Mucosa of descending colon (tissue), 3 donors: ENCODE measurements at regions not wholly inside any gene's neighbourhood (a gene's known extent, or its start where the extent isn't known, plus 50 kb on each side); places are given as distances from the start of the nearest gene placed in this dataset.

Source experiments
- ATAC-seq: fragments of 200-7000 bp; cut with Tn5 transposase; one replicate; pipeline ENCODE4 v1.9.1; 2020; ENCODE audit warnings: mild to moderate bottlenecking, moderate library complexity
- DNase-seq, 3 donors: peaks; one replicate each; pipeline ENCODE4 v3.0.0-alpha.2; 2020
- H3K36me3 ChIP-seq: fragments of 200-600 bp; one replicate; pipeline ENCODE4 v1.8.0; 2021; ENCODE audit warnings: low read depth, mild to moderate bottlenecking
- H3K4me1 ChIP-seq: fragments of 200-600 bp; one replicate; pipeline ENCODE4 v1.8.0; 2021; ENCODE audit warnings: low read depth, mild to moderate bottlenecking
- H3K4me3 ChIP-seq: fragments of 200-600 bp; one replicate; pipeline ENCODE4 v1.8.0; 2021; ENCODE audit warnings: mild to moderate bottlenecking
- H3K9me3 ChIP-seq: fragments of 200-600 bp; one replicate; pipeline ENCODE4 v1.8.0; 2021; ENCODE audit warnings: mild to moderate bottlenecking
- CTCF ChIP-seq: fragments of 200-600 bp; IDR thresholded peaks from one replicate; pipeline ENCODE4 v1.8.0; 2022; ENCODE audit warnings: antibody characterized with exemption, mild to moderate bottlenecking
- intact Hi-C, 2 donors: fragments of 100-400 bp; cut with DNase I in 1 of 2; cut with micrococcal nuclease in 1 of 2; formaldehyde crosslinking; loops; one replicate each; pipeline versions ENCODE4 v1.11.0 to v1.11.1; 2022; cut with DNase I, micrococcal nuclease
- donor health status: DM: no; HTN: no; CAD: no; lungs with moderate emphysema.
- donor health status: DM: no; HTN: no; CAD: no.
- donor health status: DM: no; HTN: yes; CAD: no.

- H3K36me3 ChIP-seq = no peaks in the 10 kb centered on the region
- ATAC-seq (no peak), DNase-seq (no peak)
- no peak for TF ChIP-seq CTCF
- H3K9me3 ChIP-seq = no peaks in the 10 kb centered on the region
- no peak overlapping the region for H3K4me3 ChIP-seq
- no peaks in the 10 kb centered on the region for H3K4me1 ChIP-seq
- intact Hi-C loops = no loop called here
Observed at GRCh38 chr6:159450815-159451465, 242.1 kb downstream of the SOD2 start.

- no peak for ATAC-seq
- no peak for TF ChIP-seq CTCF
- no peak overlapping the region for H3K4me3 ChIP-seq
- no peak for DNase-seq
- H3K4me1 ChIP-seq = no peaks in the 10 kb centered on the region
- H3K36me3 ChIP-seq = no peaks in the 10 kb centered on the region
- no peaks in the 10 kb centered on the region for H3K9me3 ChIP-seq
- intact Hi-C loops = no loop called here
Observed at GRCh38 chr6:159446340-159446739, 246.7 kb downstream of the SOD2 start.

GRCh38 chr6:159445351-159445750, 247.7 kb downstream of the SOD2 start:
- no peak for ATAC-seq
- no peaks in the 10 kb centered on the region for H3K4me1 ChIP-seq
- intact Hi-C loops = no loop called here

GRCh38 chr6:159444056-159444760, 248.8 kb downstream of the SOD2 start:
- TF ChIP-seq CTCF = no peak
- ATAC-seq (no peak), DNase-seq (no peak)
- Histone ChIP-seq H3K9me3 (no peaks in the 10 kb centered on the region), H3K4me1 (no peaks in the 10 kb centered on the region), H3K4me3 (no peak overlapping the region), H3K36me3 (no peaks in the 10 kb centered on the region)
- intact Hi-C loops = no loop called here

More at GRCh38 chr6:159445351-159445750, 247.7 kb downstream of the SOD2 start:
- no peak for DNase-seq
- TF ChIP-seq CTCF = no peak
- Histone ChIP-seq H3K9me3 (no peaks in the 10 kb centered on the region), H3K4me3 (no peak overlapping the region), H3K36me3 (no peaks in the 10 kb centered on the region)

- ATAC-seq = no peak
- TF ChIP-seq CTCF = no peak
- intact Hi-C loops = no loop called here
- no peaks in the 10 kb centered on the region for H3K9me3 ChIP-seq
- H3K4me3 ChIP-seq = no peak overlapping the region
- DNase-seq = no peak
- H3K4me1 ChIP-seq = no peaks in the 10 kb centered on the region
- no peaks in the 10 kb centered on the region for H3K36me3 ChIP-seq
Observed at GRCh38 chr6:159443417-159443920, 249.6 kb downstream of the SOD2 start.
